ENCODE measurements at regions not wholly inside any gene's neighbourhood (a gene's known extent, or its start where the extent isn't known, plus 50 kb on each side); places are given as distances from the start of the nearest gene placed in this dataset.

- H3K9me3 ChIP-seq (ENCODE audit: insufficient read depth, low read depth, low read length): no peaks in the 10 kb centered on the region
- H3K27me3 ChIP-seq (ENCODE audit: insufficient read depth, low read length): no peaks in the 10 kb centered on the region
- H3K4me3 ChIP-seq (ENCODE audit: low read length): no peak overlapping the region
- H3K4me1 ChIP-seq (ENCODE audit: insufficient read depth, low read length): peaks cover 10% of the 10 kb centered on the region; the same call in 1 of the 2 replicates
- no peak overlapping the region for H3K9ac ChIP-seq (ENCODE audit: low read depth, low read length)
- H3K27ac ChIP-seq (ENCODE audit: low read length): no peak overlapping the region
- H3K36me3 ChIP-seq (ENCODE audit: insufficient read depth, low read depth, low read length): no peaks in the 10 kb centered on the region
Observed at GRCh38 chr6:147001621-147002020, 202.6 kb upstream of the STXBP5 start.

GRCh38 chr6:147003186-147003585, 201.0 kb upstream of the STXBP5 start:
- Histone ChIP-seq H3K4me3 (ENCODE audit: low read length) (no peak overlapping the region), H3K9ac (ENCODE audit: low read depth, low read length) (no peak overlapping the region), H3K36me3 (ENCODE audit: insufficient read depth, low read depth, low read length) (no peaks in the 10 kb centered on the region), H3K4me1 (ENCODE audit: insufficient read depth, low read length) (peaks cover 10% of the 10 kb centered on the region; the same call in 1 of the 2 replicates), H3K27me3 (ENCODE audit: insufficient read depth, low read length) (no peaks in the 10 kb centered on the region), H3K27ac (ENCODE audit: low read length) (no peak overlapping the region), H3K9me3 (ENCODE audit: insufficient read depth, low read depth, low read length) (no peaks in the 10 kb centered on the region)

- no peak overlapping the region for H3K9ac ChIP-seq (ENCODE audit: low read depth, low read length)
- no peaks in the 10 kb centered on the region for H3K9me3 ChIP-seq (ENCODE audit: insufficient read depth, low read depth, low read length)
- H3K4me1 ChIP-seq (ENCODE audit: insufficient read depth, low read length): 0 out of 2 replicates have a peak, but pooled peaks cover 7% of the 10 kb centered on the region
- H3K27me3 ChIP-seq (ENCODE audit: insufficient read depth, low read length): no peaks in the 10 kb centered on the region
- H3K27ac ChIP-seq (ENCODE audit: low read length): no peak overlapping the region
- H3K4me3 ChIP-seq (ENCODE audit: low read length): no peak overlapping the region
- H3K36me3 ChIP-seq (ENCODE audit: insufficient read depth, low read depth, low read length): no peaks in the 10 kb centered on the region
Observed at GRCh38 chr6:147005499-147005898, 198.7 kb upstream of the STXBP5 start.

GRCh38 chr6:147007441-147007840, 196.8 kb upstream of the STXBP5 start:
- H3K4me3 ChIP-seq (ENCODE audit: low read length): no peak overlapping the region
- H3K9ac ChIP-seq (ENCODE audit: low read depth, low read length): no peak overlapping the region
- no peaks in the 10 kb centered on the region for H3K9me3 ChIP-seq (ENCODE audit: insufficient read depth, low read depth, low read length)
- H3K36me3 ChIP-seq (ENCODE audit: insufficient read depth, low read depth, low read length): no peaks in the 10 kb centered on the region
- H3K27ac ChIP-seq (ENCODE audit: low read length): no peak overlapping the region
- no peaks in the 10 kb centered on the region for H3K4me1 ChIP-seq (ENCODE audit: insufficient read depth, low read length)
- H3K27me3 ChIP-seq (ENCODE audit: insufficient read depth, low read length): no peaks in the 10 kb centered on the region

- Histone ChIP-seq H3K27ac (ENCODE audit: low read length) (no peak overlapping the region), H3K4me3 (ENCODE audit: low read length) (no peak overlapping the region), H3K4me1 (ENCODE audit: insufficient read depth, low read length) (no peaks in the 10 kb centered on the region), H3K9me3 (ENCODE audit: insufficient read depth, low read depth, low read length) (no peaks in the 10 kb centered on the region), H3K9ac (ENCODE audit: low read depth, low read length) (no peak overlapping the region), H3K36me3 (ENCODE audit: insufficient read depth, low read depth, low read length) (no peaks in the 10 kb centered on the region), H3K27me3 (ENCODE audit: insufficient read depth, low read length) (no peaks in the 10 kb centered on the region)
Observed at GRCh38 chr6:147009358-147009757, 194.9 kb upstream of the STXBP5 start.

- Histone ChIP-seq H3K27ac (ENCODE audit: low read length) (no peak overlapping the region), H3K36me3 (ENCODE audit: insufficient read depth, low read depth, low read length) (no peaks in the 10 kb centered on the region), H3K4me1 (ENCODE audit: insufficient read depth, low read length) (no peaks in the 10 kb centered on the region), H3K9ac (ENCODE audit: low read depth, low read length) (no peak overlapping the region), H3K4me3 (ENCODE audit: low read length) (no peak overlapping the region), H3K9me3 (ENCODE audit: insufficient read depth, low read depth, low read length) (no peaks in the 10 kb centered on the region), H3K27me3 (ENCODE audit: insufficient read depth, low read length) (no peaks in the 10 kb centered on the region)
Observed at GRCh38 chr6:147015674-147016073, 188.5 kb upstream of the STXBP5 start.

- Histone ChIP-seq H3K4me3 (ENCODE audit: low read length) (no peak overlapping the region), H3K27me3 (ENCODE audit: insufficient read depth, low read length) (no peaks in the 10 kb centered on the region), H3K27ac (ENCODE audit: low read length) (no peak overlapping the region), H3K9ac (ENCODE audit: low read depth, low read length) (no peak overlapping the region), H3K4me1 (ENCODE audit: insufficient read depth, low read length) (no peaks in the 10 kb centered on the region), H3K9me3 (ENCODE audit: insufficient read depth, low read depth, low read length) (no peaks in the 10 kb centered on the region), H3K36me3 (ENCODE audit: insufficient read depth, low read depth, low read length) (no peaks in the 10 kb centered on the region)
Observed at GRCh38 chr6:147016440-147016839, 187.8 kb upstream of the STXBP5 start.

GRCh38 chr6:147017153-147017552, 187.1 kb upstream of the STXBP5 start:
- H3K9ac ChIP-seq (ENCODE audit: low read depth, low read length): no peak overlapping the region
- no peaks in the 10 kb centered on the region for H3K36me3 ChIP-seq (ENCODE audit: insufficient read depth, low read depth, low read length)
- no peaks in the 10 kb centered on the region for H3K27me3 ChIP-seq (ENCODE audit: insufficient read depth, low read length)
- no peaks in the 10 kb centered on the region for H3K4me1 ChIP-seq (ENCODE audit: insufficient read depth, low read length)
- H3K9me3 ChIP-seq (ENCODE audit: insufficient read depth, low read depth, low read length): no peaks in the 10 kb centered on the region
- H3K27ac ChIP-seq (ENCODE audit: low read length): no peak overlapping the region
- no peak overlapping the region for H3K4me3 ChIP-seq (ENCODE audit: low read length)

GRCh38 chr6:147019001-147019400, 185.2 kb upstream of the STXBP5 start:
- Histone ChIP-seq H3K36me3 (ENCODE audit: insufficient read depth, low read depth, low read length) (no peaks in the 10 kb centered on the region), H3K9ac (ENCODE audit: low read depth, low read length) (no peak overlapping the region)

GRCh38 chr6:147022041-147022440, 182.2 kb upstream of the STXBP5 start:
- Histone ChIP-seq H3K4me1 (ENCODE audit: insufficient read depth, low read length) (no peaks in the 10 kb centered on the region), H3K36me3 (ENCODE audit: insufficient read depth, low read depth, low read length) (no peaks in the 10 kb centered on the region), H3K27ac (ENCODE audit: low read length) (no peak overlapping the region), H3K9me3 (ENCODE audit: insufficient read depth, low read depth, low read length) (no peaks in the 10 kb centered on the region), H3K4me3 (ENCODE audit: low read length) (no peak overlapping the region), H3K9ac (ENCODE audit: low read depth, low read length) (no peak overlapping the region), H3K27me3 (ENCODE audit: insufficient read depth, low read length) (no peaks in the 10 kb centered on the region)

More at GRCh38 chr6:147019001-147019400, 185.2 kb upstream of the STXBP5 start:
- Histone ChIP-seq H3K4me3 (ENCODE audit: low read length) (no peak overlapping the region), H3K9me3 (ENCODE audit: insufficient read depth, low read depth, low read length) (no peaks in the 10 kb centered on the region), H3K27ac (ENCODE audit: low read length) (no peak overlapping the region), H3K27me3 (ENCODE audit: insufficient read depth, low read length) (no peaks in the 10 kb centered on the region), H3K4me1 (ENCODE audit: insufficient read depth, low read length) (no peaks in the 10 kb centered on the region)

- H3K4me3 ChIP-seq (ENCODE audit: low read length): no peak overlapping the region
- H3K4me1 ChIP-seq (ENCODE audit: insufficient read depth, low read length): no peaks in the 10 kb centered on the region
- H3K27me3 ChIP-seq (ENCODE audit: insufficient read depth, low read length): no peaks in the 10 kb centered on the region
- no peaks in the 10 kb centered on the region for H3K9me3 ChIP-seq (ENCODE audit: insufficient read depth, low read depth, low read length)
- no peak overlapping the region for H3K9ac ChIP-seq (ENCODE audit: low read depth, low read length)
- H3K27ac ChIP-seq (ENCODE audit: low read length): no peak overlapping the region
- no peaks in the 10 kb centered on the region for H3K36me3 ChIP-seq (ENCODE audit: insufficient read depth, low read depth, low read length)
Observed at GRCh38 chr6:147023148-147023547, 181.1 kb upstream of the STXBP5 start.

- H3K27ac ChIP-seq (ENCODE audit: low read length): no peak overlapping the region
Observed at GRCh38 chr6:147023581-147023980, 180.6 kb upstream of the STXBP5 start.

GRCh38 chr6:147029923-147030322, 174.3 kb upstream of the STXBP5 start:
- Histone ChIP-seq H3K9ac (ENCODE audit: low read depth, low read length) (no peak overlapping the region), H3K9me3 (ENCODE audit: insufficient read depth, low read depth, low read length) (no peaks in the 10 kb centered on the region), H3K36me3 (ENCODE audit: insufficient read depth, low read depth, low read length) (no peaks in the 10 kb centered on the region), H3K27ac (ENCODE audit: low read length) (no peak overlapping the region), H3K4me3 (ENCODE audit: low read length) (no peak overlapping the region), H3K27me3 (ENCODE audit: insufficient read depth, low read length) (no peaks in the 10 kb centered on the region), H3K4me1 (ENCODE audit: insufficient read depth, low read length) (peaks cover 16% of the 10 kb centered on the region)

More at GRCh38 chr6:147023581-147023980, 180.6 kb upstream of the STXBP5 start:
- Histone ChIP-seq H3K9ac (ENCODE audit: low read depth, low read length) (no peak overlapping the region), H3K27me3 (ENCODE audit: insufficient read depth, low read length) (no peaks in the 10 kb centered on the region), H3K36me3 (ENCODE audit: insufficient read depth, low read depth, low read length) (no peaks in the 10 kb centered on the region), H3K4me3 (ENCODE audit: low read length) (no peak overlapping the region), H3K9me3 (ENCODE audit: insufficient read depth, low read depth, low read length) (no peaks in the 10 kb centered on the region), H3K4me1 (ENCODE audit: insufficient read depth, low read length) (no peaks in the 10 kb centered on the region)

Data from iPS-20b (cell line).